ENCODE measurements at regions not wholly inside any gene's neighbourhood (a gene's known extent, or its start where the extent isn't known, plus 50 kb on each side); places are given as distances from the start of the nearest gene placed in this dataset.
A peak's percentile ranks its signal among the peaks of the same experiment; 100 is the strongest.

DNA sequence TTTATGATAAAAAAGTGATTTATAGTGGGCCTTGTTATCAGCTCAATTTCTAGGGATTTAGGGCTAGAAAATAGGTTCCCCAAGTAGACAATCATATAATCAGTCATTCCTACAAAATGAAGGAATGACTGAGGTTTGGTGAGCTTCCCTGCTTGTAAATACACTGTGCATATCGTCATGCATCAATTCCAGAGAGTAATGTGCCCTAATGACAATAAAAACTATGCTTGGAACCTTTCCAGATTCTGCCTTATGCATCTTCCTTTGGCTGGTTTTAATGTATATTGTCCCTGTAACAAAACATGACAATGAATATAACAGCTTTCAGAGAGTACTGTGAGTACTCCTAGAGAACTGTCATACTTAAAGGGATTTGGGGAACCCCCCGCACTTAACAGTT is 1310.9 kb downstream of the PCDH7 start:
- no peak for DNase-seq
- ChIA-PET POLR2A (no interaction called here), CTCF (no interaction called here)
- Histone ChIP-seq H3K36me3 (ENCODE audit: control insufficient read depth in 4 of 4, insufficient read depth in 4 of 4, low read length in 3 of 4) (no peaks in the 10 kb centered on the region), H3K4me1 (ENCODE audit: control extremely low read depth in 1 of 4, control insufficient read depth in 4 of 4, insufficient read depth in 4 of 4, low read length in 3 of 4) (peaks cover 0 to 7% (median 0%) of the 10 kb centered on the region in 4 experiments), H3K4me3 (ENCODE audit: control insufficient read depth in 1 of 7, extremely low read depth in 1 of 7, insufficient read depth in 4 of 7, low read depth in 2 of 7, low read length in 6 of 7) (no peak overlapping the region), H3K27me3 (replicated peaks in 2 of 5; ENCODE audit: control insufficient read depth in 4 of 5, insufficient read depth in 5 of 5, low read length in 4 of 5) (no peaks in the 10 kb centered on the region), H3K27ac (ENCODE audit: insufficient read depth in 1 of 2, low read depth in 1 of 2, low read length in 2 of 2, poor library complexity in 1 of 2, severe bottlenecking in 2 of 2) (no peak overlapping the region), H3K9me3 (ENCODE audit: control extremely low read depth in 1 of 5, control insufficient read depth in 4 of 5, insufficient read depth in 2 of 5, low read depth in 1 of 5, low read length in 4 of 5) (no peaks in the 10 kb centered on the region)
- 95% methylated on average over 2 of the region's 2 CpGs for WGBS (ENCODE audit: insufficient coverage)

GRCh38 chr4:32032136-32032672 is 1312.0 kb downstream of the PCDH7 start:
- CTCF ChIA-PET = no interaction called here
- POLR2A ChIA-PET = no interaction called here
- Histone ChIP-seq H3K36me3 (ENCODE audit: control insufficient read depth in 4 of 4, insufficient read depth in 4 of 4, low read length in 3 of 4) (no peaks in the 10 kb centered on the region), H3K9me3 (ENCODE audit: control extremely low read depth in 1 of 5, control insufficient read depth in 4 of 5, insufficient read depth in 2 of 5, low read depth in 1 of 5, low read length in 4 of 5) (no peaks in the 10 kb centered on the region), H3K4me3 (ENCODE audit: control insufficient read depth in 1 of 7, extremely low read depth in 1 of 7, insufficient read depth in 4 of 7, low read depth in 2 of 7, low read length in 6 of 7) (no peak overlapping the region), H3K27me3 (replicated peaks in 2 of 5; ENCODE audit: control insufficient read depth in 4 of 5, insufficient read depth in 5 of 5, low read length in 4 of 5) (no peaks in the 10 kb centered on the region), H3K27ac (ENCODE audit: insufficient read depth in 1 of 2, low read depth in 1 of 2, low read length in 2 of 2, poor library complexity in 1 of 2, severe bottlenecking in 2 of 2) (no peak overlapping the region), H3K4me1 (ENCODE audit: control extremely low read depth in 1 of 4, control insufficient read depth in 4 of 4, insufficient read depth in 4 of 4, low read length in 3 of 4) (peaks cover 0 to 7% (median 0%) of the 10 kb centered on the region in 4 experiments)
- WGBS (ENCODE audit: insufficient coverage) = no CpG with 5 or more reads among the region's 5 CpGs
- DNase-seq = peak in 2 of 3 donors; percentile 29 to 43

DNA sequence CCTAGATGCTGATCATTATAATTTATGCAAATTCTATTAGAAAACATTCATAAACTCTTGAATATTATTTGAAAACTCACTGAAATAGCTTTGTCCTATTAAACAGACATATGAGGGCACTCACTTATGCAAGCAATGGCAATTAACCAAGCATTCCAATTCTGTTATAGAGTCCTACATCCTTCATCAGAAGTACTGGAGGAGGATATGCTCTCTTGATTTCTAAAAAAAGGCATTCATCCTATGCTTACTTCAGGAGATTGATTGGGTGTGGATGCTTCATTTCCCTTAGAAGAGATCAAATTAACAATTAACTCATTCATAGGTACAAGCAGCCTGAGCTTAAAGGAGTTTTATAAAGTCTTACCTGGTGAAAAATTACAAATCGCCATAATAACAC is 1317.2 kb downstream of the PCDH7 start:
- no CpG with 5 or more reads among the region's 1 CpG for WGBS (ENCODE audit: insufficient coverage)
- H3K4me1 ChIP-seq (ENCODE audit: control extremely low read depth in 1 of 4, control insufficient read depth in 4 of 4, insufficient read depth in 4 of 4, low read length in 3 of 4) = peaks cover 0 to 4% (median 0%) of the 10 kb centered on the region in 4 experiments
- H3K4me3 ChIP-seq (ENCODE audit: control insufficient read depth in 1 of 7, extremely low read depth in 1 of 7, insufficient read depth in 4 of 7, low read depth in 2 of 7, low read length in 6 of 7) = no peak overlapping the region
- no peaks in the 10 kb centered on the region for H3K36me3 ChIP-seq (ENCODE audit: control insufficient read depth in 4 of 4, insufficient read depth in 4 of 4, low read length in 3 of 4)
- no peak overlapping the region for H3K27ac ChIP-seq (ENCODE audit: insufficient read depth in 1 of 2, low read depth in 1 of 2, low read length in 2 of 2, poor library complexity in 1 of 2, severe bottlenecking in 2 of 2)
- POLR2A ChIA-PET = no interaction called here
- no peaks in the 10 kb centered on the region for H3K27me3 ChIP-seq (replicated peaks in 2 of 5; ENCODE audit: control insufficient read depth in 4 of 5, insufficient read depth in 5 of 5, low read length in 4 of 5)
- CTCF ChIA-PET = no interaction called here
- DNase-seq = no peak
- H3K9me3 ChIP-seq (ENCODE audit: control extremely low read depth in 1 of 5, control insufficient read depth in 4 of 5, insufficient read depth in 2 of 5, low read depth in 1 of 5, low read length in 4 of 5) = no peaks in the 10 kb centered on the region

DNA sequence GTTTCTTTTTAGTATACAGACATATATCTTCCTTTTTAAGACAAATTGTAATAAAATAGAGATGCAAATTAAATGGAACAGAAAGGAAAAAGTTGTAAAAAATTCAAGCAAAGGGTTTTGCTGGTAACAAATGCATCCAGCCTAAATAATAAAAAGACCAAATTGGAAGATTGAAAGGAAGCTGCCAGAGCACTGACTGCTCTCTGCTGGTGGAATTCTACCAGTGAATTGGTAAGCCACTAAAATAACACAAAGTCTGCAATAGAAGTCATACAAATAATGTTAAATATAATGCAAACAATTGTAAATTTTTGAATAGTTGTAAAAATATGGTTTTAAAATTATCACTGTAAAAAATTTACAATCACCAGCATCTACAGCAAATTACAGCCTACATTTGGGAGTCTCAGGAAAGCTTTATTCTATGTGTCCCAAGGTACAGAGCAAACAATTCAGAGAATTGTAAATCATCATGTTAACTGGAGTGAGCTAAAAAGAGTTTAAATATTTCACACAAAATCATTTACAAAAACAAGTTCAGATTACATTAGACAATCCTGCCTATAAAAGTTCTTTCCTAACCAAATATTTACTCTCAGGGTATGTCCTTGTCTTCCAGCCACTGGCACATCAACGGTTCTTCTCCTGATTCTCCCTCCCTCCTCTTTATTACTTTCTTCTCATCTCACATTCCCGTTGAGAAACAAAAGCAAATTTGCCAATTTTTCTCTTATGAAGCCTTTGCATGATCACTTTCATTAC is 1322.5 kb downstream of the PCDH7 start:
- CTCF ChIA-PET = no interaction called here
- no peak overlapping the region for H3K27ac ChIP-seq (ENCODE audit: insufficient read depth in 1 of 2, low read depth in 1 of 2, low read length in 2 of 2, poor library complexity in 1 of 2, severe bottlenecking in 2 of 2)
- WGBS (ENCODE audit: insufficient coverage) = 85% methylated on average over 2 of the region's 2 CpGs
- H3K4me1 ChIP-seq (ENCODE audit: control extremely low read depth in 1 of 4, control insufficient read depth in 4 of 4, insufficient read depth in 4 of 4, low read length in 3 of 4) = no peaks in the 10 kb centered on the region
- no peak for DNase-seq
- H3K9me3 ChIP-seq (ENCODE audit: control extremely low read depth in 1 of 5, control insufficient read depth in 4 of 5, insufficient read depth in 2 of 5, low read depth in 1 of 5, low read length in 4 of 5) = no peaks in the 10 kb centered on the region
- H3K27me3 ChIP-seq (replicated peaks in 2 of 5; ENCODE audit: control insufficient read depth in 4 of 5, insufficient read depth in 5 of 5, low read length in 4 of 5) = no peaks in the 10 kb centered on the region
- H3K4me3 ChIP-seq (ENCODE audit: control insufficient read depth in 1 of 7, extremely low read depth in 1 of 7, insufficient read depth in 4 of 7, low read depth in 2 of 7, low read length in 6 of 7) = no peak overlapping the region
- POLR2A ChIA-PET = no interaction called here
- H3K36me3 ChIP-seq (ENCODE audit: control insufficient read depth in 4 of 4, insufficient read depth in 4 of 4, low read length in 3 of 4) = no peaks in the 10 kb centered on the region

GRCh38 chr4:32043248-32043633 is 1323.1 kb downstream of the PCDH7 start:
- no CpG with 5 or more reads among the region's 2 CpGs for WGBS (ENCODE audit: insufficient coverage)
- H3K36me3 ChIP-seq (ENCODE audit: control insufficient read depth in 4 of 4, insufficient read depth in 4 of 4, low read length in 3 of 4) = no peaks in the 10 kb centered on the region
- no peaks in the 10 kb centered on the region for H3K4me1 ChIP-seq (ENCODE audit: control extremely low read depth in 1 of 4, control insufficient read depth in 4 of 4, insufficient read depth in 4 of 4, low read length in 3 of 4)
- H3K9me3 ChIP-seq (ENCODE audit: control extremely low read depth in 1 of 5, control insufficient read depth in 4 of 5, insufficient read depth in 2 of 5, low read depth in 1 of 5, low read length in 4 of 5) = no peaks in the 10 kb centered on the region
- H3K4me3 ChIP-seq (ENCODE audit: control insufficient read depth in 1 of 7, extremely low read depth in 1 of 7, insufficient read depth in 4 of 7, low read depth in 2 of 7, low read length in 6 of 7) = no peak overlapping the region
- ChIA-PET POLR2A (no interaction called here), CTCF (no interaction called here)
- no peak for DNase-seq
- H3K27ac ChIP-seq (ENCODE audit: insufficient read depth in 1 of 2, low read depth in 1 of 2, low read length in 2 of 2, poor library complexity in 1 of 2, severe bottlenecking in 2 of 2) = no peak overlapping the region
- H3K27me3 ChIP-seq (replicated peaks in 2 of 5; ENCODE audit: control insufficient read depth in 4 of 5, insufficient read depth in 5 of 5, low read length in 4 of 5) = no peaks in the 10 kb centered on the region

DNA sequence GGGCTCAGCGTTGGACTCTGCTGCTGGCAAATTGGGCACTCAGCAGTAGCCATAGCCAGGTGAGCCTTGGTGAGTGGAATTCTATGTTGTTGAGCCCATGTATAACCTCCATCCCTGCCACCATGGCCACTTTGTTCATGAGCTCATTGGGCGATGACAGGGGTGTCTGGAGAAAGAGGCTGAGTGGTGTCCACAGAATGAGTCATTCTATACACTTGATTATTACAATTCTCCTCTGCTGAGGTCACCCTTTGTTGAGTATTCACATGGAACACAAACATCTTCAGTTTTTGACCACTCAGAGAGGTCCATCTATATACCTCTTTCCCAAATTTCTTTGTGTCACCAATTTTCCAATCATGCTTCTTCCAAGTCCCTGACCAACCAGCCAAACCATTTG is 1341.7 kb downstream of the PCDH7 start:
- ChIA-PET POLR2A (no interaction called here), CTCF (interaction anchor here (0.9 kb wide), 1 partner anchor 10 kb away, joined by 3 read pairs; no protein-coding TSS in a partner anchor)
- Histone ChIP-seq H3K4me1 (ENCODE audit: control extremely low read depth in 1 of 4, control insufficient read depth in 4 of 4, insufficient read depth in 4 of 4, low read length in 3 of 4) (no peaks in the 10 kb centered on the region), H3K27ac (ENCODE audit: insufficient read depth in 1 of 2, low read depth in 1 of 2, low read length in 2 of 2, poor library complexity in 1 of 2, severe bottlenecking in 2 of 2) (no peak overlapping the region), H3K36me3 (ENCODE audit: control insufficient read depth in 4 of 4, insufficient read depth in 4 of 4, low read length in 3 of 4) (no peaks in the 10 kb centered on the region), H3K9me3 (ENCODE audit: control extremely low read depth in 1 of 5, control insufficient read depth in 4 of 5, insufficient read depth in 2 of 5, low read depth in 1 of 5, low read length in 4 of 5) (no peaks in the 10 kb centered on the region), H3K4me3 (ENCODE audit: control insufficient read depth in 1 of 7, extremely low read depth in 1 of 7, insufficient read depth in 4 of 7, low read depth in 2 of 7, low read length in 6 of 7) (no peak overlapping the region), H3K27me3 (replicated peaks in 2 of 5; ENCODE audit: control insufficient read depth in 4 of 5, insufficient read depth in 5 of 5, low read length in 4 of 5) (no peaks in the 10 kb centered on the region)
- 100% methylated on average over 1 of the region's 2 CpGs for WGBS (ENCODE audit: insufficient coverage)
- DNase-seq = no peak

GRCh38 chr4:32073542-32073941 is 1353.4 kb downstream of the PCDH7 start:
- Histone ChIP-seq H3K4me1 (ENCODE audit: control extremely low read depth in 1 of 4, control insufficient read depth in 4 of 4, insufficient read depth in 4 of 4, low read length in 3 of 4) (no peaks in the 10 kb centered on the region), H3K9me3 (ENCODE audit: control extremely low read depth in 1 of 5, control insufficient read depth in 4 of 5, insufficient read depth in 2 of 5, low read depth in 1 of 5, low read length in 4 of 5) (no peaks in the 10 kb centered on the region), H3K27ac (ENCODE audit: insufficient read depth in 1 of 2, low read depth in 1 of 2, low read length in 2 of 2, poor library complexity in 1 of 2, severe bottlenecking in 2 of 2) (no peak overlapping the region), H3K27me3 (replicated peaks in 2 of 5; ENCODE audit: control insufficient read depth in 4 of 5, insufficient read depth in 5 of 5, low read length in 4 of 5) (no peaks in the 10 kb centered on the region), H3K36me3 (ENCODE audit: control insufficient read depth in 4 of 4, insufficient read depth in 4 of 4, low read length in 3 of 4) (no peaks in the 10 kb centered on the region), H3K4me3 (ENCODE audit: control insufficient read depth in 1 of 7, extremely low read depth in 1 of 7, insufficient read depth in 4 of 7, low read depth in 2 of 7, low read length in 6 of 7) (no peak overlapping the region)
- ChIA-PET POLR2A (no interaction called here), CTCF (no interaction called here)
- no CpG with 5 or more reads among the region's 2 CpGs for WGBS (ENCODE audit: insufficient coverage)
- DNase-seq = no peak

Data from common myeloid progenitor, CD34-positive (primary cell).